Cerebellar nuclear complex (tissue), 1 donor: ENCODE measurements at regions not wholly inside any gene's neighbourhood (a gene's known extent, or its start where the extent isn't known, plus 50 kb on each side); places are given as distances from the start of the nearest gene placed in this dataset.
A peak's percentile ranks its signal among the peaks of the same experiment; 100 is the strongest.

Experiments used
- DNase-seq, 2 experiments: peaks; one replicate each; lab custom pipeline; 2025; lab: John Stamatoyannopoulos, UW

DNA sequence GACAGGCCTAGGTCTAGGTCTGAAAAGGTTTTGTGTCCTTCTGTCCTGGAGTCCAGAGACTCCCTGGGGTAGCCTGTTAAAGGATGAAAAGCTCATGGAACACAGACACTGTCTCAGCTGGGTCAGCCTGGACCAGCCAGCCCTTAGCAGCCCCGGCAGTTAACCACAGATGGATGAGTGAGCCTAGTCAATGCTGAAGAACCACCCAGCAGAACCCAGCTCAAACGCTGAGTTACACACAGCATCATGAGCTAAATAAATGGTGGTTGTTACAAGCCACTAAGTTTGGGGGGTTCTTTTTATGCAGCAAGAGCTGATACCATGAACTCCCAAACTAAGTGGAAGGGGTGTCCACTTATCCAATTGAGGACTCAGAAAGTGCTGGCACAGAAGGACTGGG lies 472.8 kb upstream of the PROK2 start:
- no peak for DNase-seq

DNA sequence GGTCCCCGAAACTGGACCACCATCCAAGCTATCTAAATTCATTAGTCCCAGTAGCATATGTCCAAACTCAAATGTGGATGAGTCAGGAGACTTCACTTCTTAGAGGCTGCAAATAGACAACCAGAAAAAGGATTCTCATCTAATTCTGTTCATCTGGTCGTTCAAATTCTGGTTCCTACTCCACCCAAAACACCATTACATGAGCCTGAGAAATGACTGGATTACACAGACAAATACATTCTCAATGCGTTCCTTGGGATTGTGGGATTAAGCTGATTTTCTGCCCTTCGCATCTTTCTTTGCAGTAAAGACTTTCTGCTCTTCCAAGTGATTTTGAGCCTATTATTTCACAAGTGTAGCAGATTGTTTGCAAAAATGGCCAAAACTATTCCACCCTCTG lies 472.3 kb upstream of the PROK2 start:
- no peak for DNase-seq

DNA sequence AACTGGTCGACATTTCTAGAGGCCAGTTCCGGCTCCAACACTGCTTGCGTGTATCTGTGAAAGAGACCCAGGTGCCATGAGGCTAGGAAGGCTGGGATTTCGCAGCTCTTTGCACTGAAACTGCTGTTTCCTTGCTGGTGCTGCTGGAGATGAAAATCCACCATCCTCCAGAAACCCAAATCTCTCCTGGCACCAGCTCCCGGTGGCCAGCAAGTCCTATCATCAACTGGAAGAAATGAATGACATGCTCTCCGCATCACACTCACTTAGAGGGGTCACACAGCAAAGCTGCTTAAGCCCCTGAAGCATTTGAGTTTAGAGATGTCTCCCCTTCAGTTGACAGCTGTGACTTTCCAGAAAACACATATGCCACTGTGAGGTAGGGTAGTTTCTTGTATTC lies 471.8 kb upstream of the PROK2 start:
- DNase-seq = no peak

DNA sequence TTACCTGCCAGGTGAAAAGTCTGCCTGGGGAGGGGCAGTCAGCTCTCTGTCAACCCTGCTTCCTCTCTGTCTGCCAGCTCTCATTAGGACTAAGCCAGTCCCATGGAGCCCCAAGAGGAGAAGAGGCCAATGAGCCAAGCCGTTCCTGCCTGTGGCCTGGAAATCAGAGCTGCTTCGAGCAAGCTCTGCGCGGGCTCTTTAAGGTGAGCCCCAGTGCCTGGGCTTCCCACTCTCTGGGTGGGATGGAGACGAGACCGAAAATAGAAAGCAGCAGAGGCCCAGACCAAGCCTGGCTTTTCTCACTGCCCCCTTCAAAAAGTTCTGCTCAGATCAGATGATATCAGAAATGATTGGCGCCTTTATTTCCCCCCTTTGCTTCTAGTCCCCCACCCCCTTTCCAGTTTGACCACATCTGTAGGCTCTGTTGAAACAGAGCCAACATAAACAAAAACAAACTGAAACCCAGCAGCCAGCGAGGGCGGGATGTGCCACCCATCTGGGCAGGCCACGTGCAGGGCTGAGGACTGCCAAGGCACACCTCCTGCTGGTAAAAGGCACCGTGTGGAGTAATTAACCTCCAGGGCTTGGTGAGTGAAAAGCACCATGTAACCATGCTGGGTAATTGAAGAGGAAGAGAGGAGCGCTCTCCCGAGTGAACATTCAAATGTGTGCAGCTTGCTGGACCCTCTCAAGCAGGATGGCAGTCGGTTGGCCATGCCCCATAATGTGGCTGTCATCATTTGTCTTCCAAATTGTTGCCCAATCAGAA lies 471.0 kb upstream of the PROK2 start:
- no peak for DNase-seq

DNA sequence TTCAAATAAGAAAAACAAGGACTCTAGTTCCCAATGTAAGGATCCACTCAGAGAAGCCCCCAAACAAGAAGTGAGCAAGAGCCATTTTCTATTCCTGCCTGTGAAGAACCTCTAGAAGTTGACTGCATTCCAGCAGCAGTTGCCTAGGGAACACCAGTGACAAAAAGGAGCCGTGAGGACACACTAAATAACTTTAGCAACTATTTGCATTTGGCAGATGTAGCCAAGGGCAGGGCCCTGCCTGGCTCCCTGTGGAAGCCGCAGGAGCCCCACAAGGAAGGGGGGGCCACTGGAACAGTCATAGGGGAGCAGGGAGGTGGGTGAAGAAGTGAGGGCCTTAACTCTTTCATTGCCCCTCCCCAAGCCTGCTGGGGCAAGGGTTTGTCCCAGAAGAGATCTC lies 470.2 kb upstream of the PROK2 start:
- no peak for DNase-seq

DNA sequence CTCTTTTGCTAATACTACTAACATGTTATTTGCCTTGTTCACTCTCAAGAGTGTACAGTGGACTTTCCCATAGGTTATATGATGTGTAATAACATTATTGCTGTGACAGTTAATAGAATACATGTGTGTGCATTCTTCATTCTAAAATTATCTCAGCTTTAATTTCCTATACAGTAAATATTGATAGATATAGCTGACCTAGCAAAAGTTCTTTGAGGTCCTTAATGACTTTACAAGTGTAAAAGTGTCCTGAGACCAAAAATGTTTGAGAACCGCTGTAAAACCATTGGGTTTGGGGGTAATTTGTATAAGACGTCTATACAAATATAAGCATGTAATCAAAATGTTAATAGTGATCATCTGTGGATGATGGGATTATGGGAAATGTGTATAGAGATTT lies 469.5 kb upstream of the PROK2 start:
- DNase-seq = no peak

DNA sequence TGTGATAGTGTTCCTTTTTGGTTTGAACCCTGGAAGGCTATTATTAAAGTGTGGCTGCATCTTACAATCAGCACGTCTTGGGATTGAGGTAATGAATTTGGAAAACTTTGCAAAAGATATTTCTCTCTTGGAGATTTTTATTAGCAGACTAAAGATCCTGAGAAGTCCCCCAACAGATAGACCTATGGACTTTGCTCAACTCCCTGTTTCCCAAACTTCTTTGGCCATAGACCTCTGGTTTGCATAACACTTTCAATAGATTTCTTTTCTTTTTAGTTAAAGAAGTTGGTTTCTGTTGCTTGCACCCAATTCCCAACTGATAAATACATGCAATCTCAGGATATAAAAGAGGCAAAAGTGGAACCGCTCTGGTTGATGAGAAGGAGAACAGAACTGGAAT lies 465.8 kb upstream of the PROK2 start:
- no peak for DNase-seq

DNA sequence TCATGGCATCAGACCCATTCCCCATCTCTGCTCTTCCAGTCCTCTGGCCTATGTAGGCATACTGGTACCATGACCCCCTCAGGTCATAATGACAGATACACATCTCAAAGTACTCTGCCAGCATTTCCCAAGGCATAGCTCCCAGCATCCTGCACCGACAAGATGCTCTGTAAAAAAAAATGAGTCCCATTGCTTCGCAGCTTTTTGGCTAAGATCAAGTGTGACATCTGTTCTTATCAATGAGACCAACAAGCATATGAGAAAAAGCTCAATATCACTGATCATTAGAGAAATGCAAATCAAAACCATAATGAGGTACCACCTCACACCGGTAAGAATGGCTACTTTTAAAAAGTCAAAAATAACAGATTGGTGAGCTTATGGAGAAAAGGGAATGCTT lies 463.9 kb upstream of the PROK2 start:
- no peak for DNase-seq

DNA sequence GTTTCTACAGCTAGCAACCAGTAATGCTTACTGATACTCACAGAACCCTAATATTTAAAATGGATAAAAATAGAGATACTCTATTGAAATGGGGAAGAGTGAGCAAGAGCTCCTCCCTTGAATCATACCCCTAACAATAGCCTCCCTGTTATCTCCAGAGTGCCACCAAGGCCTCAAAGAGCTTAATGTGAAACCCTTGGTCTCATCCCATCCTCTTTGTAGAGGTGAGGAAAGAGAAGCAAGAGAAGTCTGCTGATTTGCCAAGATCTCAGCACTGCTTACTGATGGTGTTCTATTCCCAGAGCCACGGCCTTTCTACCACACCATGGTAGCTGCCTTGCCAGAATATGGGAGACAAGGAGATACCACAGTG lies 463.4 kb upstream of the PROK2 start:
- no peak for DNase-seq

DNA sequence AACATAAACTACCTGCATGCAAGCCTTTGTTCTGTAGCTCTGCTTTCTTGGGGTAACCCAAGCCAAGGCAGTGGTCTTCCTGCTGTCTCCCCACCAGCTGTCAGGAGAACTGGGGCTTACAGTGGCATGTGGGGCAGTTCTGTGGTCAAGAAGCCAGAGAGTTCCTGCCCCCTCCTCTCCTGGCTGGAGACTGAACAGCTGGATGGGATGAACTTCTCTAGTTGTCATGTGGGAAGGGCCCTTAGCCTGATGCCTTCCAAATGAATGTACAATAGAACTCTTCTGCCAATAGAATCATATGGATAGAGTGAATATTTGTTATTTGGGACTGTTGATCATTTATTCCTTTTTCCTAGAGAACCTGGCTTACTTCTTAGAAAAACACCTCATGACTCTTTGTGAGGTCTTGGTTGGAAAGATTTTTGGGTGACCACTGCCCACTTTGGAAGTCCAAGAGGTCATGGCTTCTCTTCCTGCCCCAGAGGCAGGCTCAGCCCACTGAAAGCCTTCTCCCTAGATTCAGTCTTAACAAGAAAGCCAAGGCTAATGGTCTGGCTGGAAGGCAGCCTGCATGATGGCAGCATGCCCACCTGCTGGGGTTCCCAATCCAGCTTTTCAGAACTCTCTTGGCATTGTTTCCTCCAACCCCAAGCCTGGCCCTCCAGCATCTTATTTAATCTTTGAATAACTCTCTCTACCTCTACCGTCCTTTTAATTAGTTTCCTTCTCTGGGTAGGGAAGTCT lies 462.9 kb upstream of the PROK2 start:
- no peak for DNase-seq

DNA sequence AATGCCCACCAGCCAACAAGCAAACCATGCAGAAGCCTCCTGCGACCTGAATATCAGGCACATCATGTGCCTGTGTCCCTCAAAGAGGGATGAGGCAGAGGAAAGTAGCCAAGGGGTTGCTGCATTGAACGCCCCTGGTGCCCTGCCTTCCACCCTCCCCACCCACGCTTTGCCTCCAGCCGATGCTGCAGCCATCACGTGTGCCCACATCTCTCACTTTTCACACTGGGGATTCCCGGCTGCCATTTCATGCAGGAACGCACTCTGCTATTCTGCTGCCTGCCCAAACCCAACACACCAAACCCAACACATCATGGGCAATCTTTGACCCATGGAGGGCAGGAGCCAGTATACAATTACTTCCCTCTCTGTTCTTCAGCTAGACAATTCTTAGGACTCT lies 462.2 kb upstream of the PROK2 start:
- no peak for DNase-seq

DNA sequence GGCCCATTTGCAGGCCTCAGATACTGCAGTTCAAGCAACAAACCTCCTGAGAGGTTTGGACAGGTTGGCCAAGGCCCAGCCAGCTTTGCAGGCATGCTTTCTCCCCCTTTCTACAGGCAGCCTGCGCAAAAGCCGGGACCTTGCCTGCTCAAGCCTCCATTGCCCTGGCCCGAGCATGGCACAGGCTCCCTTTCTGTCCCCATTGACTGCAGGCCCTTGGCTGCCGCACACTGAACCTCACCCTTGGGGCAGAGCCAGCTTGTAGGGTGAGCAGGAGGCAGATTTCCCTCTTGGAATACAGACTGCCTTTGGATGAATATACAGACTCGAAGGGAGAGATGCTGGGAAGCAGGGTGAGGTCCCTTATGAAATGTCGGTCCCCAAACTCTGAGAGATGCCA lies 461.7 kb upstream of the PROK2 start:
- DNase-seq = peak; percentile 36 to 70

DNA sequence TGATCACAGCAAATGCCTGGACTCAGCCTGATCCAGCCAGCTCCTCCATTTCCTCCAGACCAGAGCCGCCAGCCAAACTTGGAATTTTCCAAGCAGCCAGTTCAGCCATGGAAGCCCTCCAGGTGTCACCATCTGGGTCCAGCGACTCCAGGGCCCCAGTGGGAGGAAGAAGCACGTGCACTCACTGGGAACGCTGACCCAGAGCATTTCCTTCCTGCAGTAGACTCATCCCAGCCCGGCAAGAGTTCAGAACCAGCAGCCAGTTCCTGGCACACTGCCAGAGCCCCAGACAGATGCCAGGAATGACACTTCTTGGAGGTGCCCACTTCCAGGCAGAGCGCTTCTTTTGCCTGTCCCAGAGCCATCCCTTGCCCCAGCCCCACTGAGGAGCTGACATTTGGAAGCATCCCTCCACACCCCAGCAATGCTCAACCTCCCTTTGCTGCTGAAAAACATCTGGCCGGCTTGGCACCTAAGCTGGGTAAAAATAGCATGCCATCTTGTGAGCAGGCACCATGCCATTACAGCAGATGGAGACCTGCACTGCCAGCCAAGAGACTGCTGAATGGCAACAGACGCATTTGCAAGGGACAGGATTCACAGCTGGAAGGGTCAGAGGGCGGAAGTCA lies 460.3 kb upstream of the PROK2 start:
- DNase-seq = peak in 1 of 2 experiments; percentile 58

DNA sequence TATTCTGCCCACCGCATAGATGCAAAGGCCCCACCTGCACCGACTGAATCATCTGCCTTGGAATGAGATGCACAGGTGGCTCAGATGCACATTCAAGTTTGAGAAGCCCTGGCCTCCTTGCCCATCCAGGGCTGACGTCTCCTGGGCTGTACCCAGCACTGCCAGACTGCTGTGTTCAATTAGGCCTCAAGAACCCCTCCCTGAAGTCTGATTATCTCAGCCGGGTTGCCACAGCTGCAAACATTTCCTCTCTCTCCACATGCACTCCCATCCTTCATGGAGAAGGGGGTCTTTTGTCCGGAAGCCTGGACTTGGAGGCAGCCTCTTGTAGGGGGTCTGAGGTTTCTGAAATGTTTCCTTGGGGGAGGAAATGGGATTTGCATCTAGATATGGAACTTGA lies 459.4 kb upstream of the PROK2 start:
- DNase-seq = no peak

DNA sequence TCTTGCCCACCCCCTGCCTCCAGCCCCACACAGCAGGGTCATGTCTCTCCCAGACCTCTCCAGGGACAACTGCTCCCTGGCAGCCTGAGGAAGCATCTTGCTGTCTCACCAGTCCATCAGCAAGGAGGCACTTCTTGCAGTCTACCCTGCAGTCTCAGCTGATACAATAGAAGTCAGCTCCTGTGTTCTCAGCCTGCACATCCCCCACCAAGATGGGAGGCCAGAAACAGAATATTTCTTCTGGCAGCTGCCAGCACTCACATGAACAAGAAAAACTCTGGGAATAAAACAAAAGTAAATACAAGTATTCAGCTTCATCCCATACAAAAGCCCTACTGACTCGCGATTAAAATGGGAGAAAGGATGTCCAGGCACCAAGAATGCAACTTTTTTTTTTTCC lies 457.4 kb upstream of the PROK2 start:
- DNase-seq = no peak

DNA sequence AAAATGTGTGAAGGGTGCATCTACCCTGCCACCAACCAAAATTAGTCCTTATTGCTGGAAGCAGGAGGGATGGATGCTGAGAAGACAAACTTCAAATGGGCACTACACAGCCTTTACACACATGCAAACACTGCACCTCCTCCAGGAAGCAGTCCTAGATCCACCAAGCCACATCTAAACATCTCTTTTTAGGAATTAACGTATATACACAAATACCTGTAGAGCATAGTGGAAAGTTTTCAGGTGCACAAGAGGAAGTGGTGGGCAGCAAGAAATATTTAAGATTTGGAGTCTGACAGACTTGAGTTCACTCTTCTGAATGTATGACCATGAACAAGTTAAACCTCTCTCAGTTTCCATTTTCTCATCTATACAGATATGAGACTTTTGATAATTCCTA lies 456.6 kb upstream of the PROK2 start:
- DNase-seq = no peak

DNA sequence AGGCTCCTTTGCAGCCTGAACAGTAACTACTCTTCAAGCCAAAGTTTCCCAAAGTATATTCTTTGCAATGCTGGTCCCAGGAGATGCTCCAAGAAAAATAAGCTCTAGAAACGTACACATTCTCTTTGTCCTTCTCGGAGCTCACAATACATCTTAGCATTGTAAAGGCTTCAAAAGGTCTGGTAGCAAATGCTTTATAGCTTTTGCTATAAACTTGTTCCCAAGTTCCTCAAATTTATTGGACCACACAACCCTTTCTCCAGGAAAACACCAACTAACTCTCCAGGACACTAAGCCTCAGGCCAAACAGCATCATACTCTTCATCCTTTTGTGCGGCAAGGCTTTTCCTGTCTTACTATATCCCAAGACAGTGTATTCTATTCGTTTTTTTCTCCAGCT lies 455.6 kb upstream of the PROK2 start:
- DNase-seq = no peak

DNA sequence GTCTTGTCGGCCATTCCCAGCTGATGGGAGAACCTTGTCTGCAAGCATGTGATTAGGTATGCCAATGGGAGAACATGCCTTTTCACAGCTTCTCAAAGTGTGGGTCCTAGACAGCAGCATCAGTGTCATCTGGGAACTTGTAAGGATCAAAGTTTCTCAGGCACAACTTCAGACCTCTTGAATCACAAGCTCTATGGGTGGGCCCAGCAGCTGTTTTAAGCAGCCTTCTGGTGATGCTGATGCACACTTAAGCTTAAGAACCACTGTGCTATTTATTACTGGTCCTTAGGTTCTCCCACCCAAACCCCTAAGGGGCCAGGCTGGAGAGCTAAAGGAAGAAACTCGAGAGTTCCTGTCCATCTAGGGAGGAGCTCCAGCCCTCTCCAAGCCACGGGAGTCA lies 453.9 kb upstream of the PROK2 start:
- no peak for DNase-seq

DNA sequence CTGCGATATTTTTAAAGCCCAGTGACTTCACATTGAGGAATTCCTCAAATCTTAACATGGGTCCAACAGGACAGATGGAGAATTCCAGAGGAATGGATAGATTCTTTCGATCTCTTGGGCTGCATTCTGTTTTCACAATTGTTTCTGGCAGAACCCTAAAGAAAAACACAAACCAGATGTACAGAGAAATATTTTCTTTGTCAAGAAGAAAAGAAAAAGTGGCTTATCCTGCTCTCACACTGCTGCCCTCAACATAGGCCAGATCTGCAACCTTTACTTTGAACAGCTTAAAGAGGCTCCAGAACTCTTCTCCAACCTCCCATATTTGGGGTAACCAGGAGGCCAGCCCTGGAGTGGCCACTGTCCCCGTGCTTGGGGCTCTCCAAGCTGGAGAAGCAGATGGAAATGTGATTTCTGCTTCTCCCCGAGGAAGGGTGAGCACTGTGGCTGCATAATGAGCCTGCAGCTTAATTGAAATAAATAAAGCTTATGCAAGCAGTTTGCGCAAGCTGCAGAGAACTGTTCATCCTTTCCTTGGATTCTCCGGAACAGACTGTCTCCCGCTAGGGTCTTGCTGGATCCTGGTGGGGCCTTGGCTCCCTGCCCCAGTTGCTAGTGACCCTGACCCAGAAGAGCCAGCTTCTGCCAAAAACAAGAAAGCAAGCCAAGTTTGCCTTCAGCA lies 453.2 kb upstream of the PROK2 start:
- no peak for DNase-seq

DNA sequence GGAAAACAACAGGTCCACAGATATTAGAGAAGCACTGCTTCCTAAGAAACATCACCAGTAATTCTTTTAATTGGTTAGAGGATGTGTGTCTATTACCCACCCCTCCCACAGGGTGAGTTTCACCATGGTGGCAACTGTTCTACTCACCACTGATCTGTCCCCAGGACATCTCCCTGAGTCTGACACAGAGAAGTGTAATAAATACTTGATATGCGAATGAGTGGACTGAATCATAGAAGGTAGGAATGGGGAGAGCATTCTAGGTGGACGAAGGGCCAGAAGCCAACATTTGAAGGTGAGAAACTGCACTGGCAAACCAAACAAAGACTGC lies 452.7 kb upstream of the PROK2 start:
- DNase-seq = no peak

DNA sequence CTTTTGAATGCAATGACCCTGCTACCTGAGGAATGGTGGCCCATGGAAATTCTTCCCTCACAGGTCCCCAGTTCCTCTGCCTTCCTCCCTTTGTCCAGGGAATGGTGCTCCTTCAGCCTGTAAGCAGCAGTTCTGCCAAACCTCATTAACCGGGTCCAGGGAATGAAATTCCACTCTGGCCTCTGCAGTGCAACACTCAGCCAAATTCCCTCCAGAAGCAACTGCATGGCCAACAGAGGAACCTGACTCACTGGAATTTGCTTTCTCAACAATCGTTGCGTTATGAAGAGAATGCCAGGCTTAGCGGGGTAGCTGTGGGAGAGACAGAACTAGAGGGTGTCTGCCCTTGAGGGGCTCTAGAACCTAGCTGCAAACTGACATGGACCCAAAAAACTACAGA lies 449.4 kb upstream of the PROK2 start:
- no peak for DNase-seq

DNA sequence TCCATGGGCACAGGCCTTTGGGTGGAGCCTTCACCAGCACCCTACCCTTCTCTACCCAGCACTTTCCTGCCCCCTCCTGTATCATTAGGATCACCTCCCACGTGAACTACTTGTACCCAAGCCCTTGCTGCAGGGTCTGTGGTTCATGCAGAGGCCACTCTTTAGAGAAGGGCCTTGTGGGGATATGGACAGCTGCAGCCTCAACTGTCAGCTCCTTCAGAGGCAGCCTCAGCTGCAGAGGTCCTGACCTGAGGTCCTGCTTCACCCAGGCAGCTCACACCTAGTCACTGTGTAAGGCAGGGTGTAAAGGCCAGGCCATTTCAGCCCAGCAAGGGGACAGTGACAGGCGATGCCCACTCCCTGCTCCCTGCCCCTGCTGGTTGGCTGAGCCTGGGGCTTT lies 448.6 kb upstream of the PROK2 start:
- no peak for DNase-seq

DNA sequence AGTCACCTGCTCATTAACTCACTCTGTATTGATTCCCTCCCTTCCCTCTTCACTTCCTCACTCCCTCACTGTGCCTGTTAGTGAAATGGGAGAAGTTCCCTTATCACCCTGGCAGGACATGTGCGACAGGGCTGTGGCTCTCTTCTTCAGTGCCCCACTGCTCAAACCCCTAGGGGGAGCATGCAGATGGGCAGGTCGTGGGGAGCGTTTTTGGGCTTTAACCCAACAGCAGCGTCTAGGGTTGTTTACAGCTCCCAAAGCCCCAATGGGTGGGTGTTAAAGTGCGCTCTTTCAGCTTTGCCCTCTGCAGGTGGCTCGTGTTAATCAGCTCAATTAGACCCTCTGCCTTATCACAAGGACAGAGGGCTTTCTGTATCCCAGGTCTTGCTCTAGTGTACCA lies 447.8 kb upstream of the PROK2 start:
- DNase-seq = no peak
